WTC11 (cell line): ENCODE measurements at regions not wholly inside any gene's neighbourhood (a gene's known extent, or its start where the extent isn't known, plus 50 kb on each side); places are given as distances from the start of the nearest gene placed in this dataset.

Experiments
- ATAC-seq: fragments of 200-7000 bp; cut with Tn5 transposase; 2 replicates; pipeline ENCODE4 v1.10.0; 2021; ENCODE audit warnings: mild to moderate bottlenecking, moderate library complexity
- CTCF ChIA-PET: fragments of 300-600 bp; sonication (Branson Sonifier 250); formaldehyde crosslinking; loops from one replicate; lab custom pipeline; 2021; ENCODE audit warnings: antibody characterized with exemption; lab: Charles Lee
- POLR2A ChIA-PET: fragments of 350-600 bp; sonication (Branson Sonifier 250); formaldehyde crosslinking; loops from one replicate; lab custom pipeline; 2021; ENCODE audit warnings: antibody characterized with exemption; lab: Charles Lee
- DNase-seq: peaks from one replicate; pipeline ENCODE4 v3.0.0; 2021; ENCODE audit warnings: low spot score
- H3K27ac Mint-ChIP-seq: 2 replicates; pipeline ENCODE4 v1.8.0; 2021; ENCODE audit warnings: mixed read lengths
- H3K27me3 Mint-ChIP-seq: 2 replicates; pipeline ENCODE4 v1.8.0; 2021; ENCODE audit warnings: low read depth, mild to moderate bottlenecking, moderate library complexity, mixed read lengths
- H3K36me3 Mint-ChIP-seq: 2 replicates; pipeline ENCODE4 v1.8.0; 2021; ENCODE audit warnings: mixed read lengths
- H3K4me1 Mint-ChIP-seq: 2 replicates; pipeline ENCODE4 v1.8.0; 2022; ENCODE audit warnings: mixed read lengths
- H3K4me3 Mint-ChIP-seq: 2 replicates; pipeline ENCODE4 v1.8.0; 2021; ENCODE audit warnings: mild to moderate bottlenecking, moderate library complexity, mixed read lengths
- H3K9me3 Mint-ChIP-seq: 2 replicates; pipeline ENCODE4 v1.8.0; 2021; ENCODE audit warnings: mixed read lengths
- ESRRA ChIP-seq: sonication (generic); formaldehyde crosslinking; IDR thresholded peaks from 2 replicates; pipeline ENCODE4 v1.8.1; 2022; ENCODE audit warnings: mild to moderate bottlenecking, missing genetic modification reagents, borderline replicate concordance
- MYBL2 ChIP-seq: sonication (generic); formaldehyde crosslinking; IDR thresholded peaks from 2 replicates; pipeline ENCODE4 v1.8.1; 2023; ENCODE audit warnings: mild to moderate bottlenecking, moderate library complexity, missing genetic modification reagents
- NR1H2 ChIP-seq: sonication (generic); formaldehyde crosslinking; IDR thresholded peaks from 2 replicates; pipeline ENCODE4 v1.9.0; 2021; ENCODE audit warnings: mild to moderate bottlenecking, moderate library complexity, missing genetic modification reagents
- SMAD3 ChIP-seq: sonication (generic); formaldehyde crosslinking; IDR thresholded peaks from 2 replicates; pipeline ENCODE4 v1.8.0; 2022; ENCODE audit warnings: missing genetic modification reagents, mild to moderate bottlenecking, borderline replicate concordance
- ZBTB21 ChIP-seq: sonication (generic); formaldehyde crosslinking; IDR thresholded peaks from 2 replicates; pipeline ENCODE4 v1.8.1; 2023; ENCODE audit warnings: mild to moderate bottlenecking, missing genetic modification reagents, borderline replicate concordance
- ZNF138 ChIP-seq: sonication (generic); formaldehyde crosslinking; conservative IDR thresholded peaks from 2 replicates; pipeline ENCODE4 v1.8.1; 2022; ENCODE audit warnings: mild to moderate bottlenecking, moderate library complexity, missing genetic modification reagents
- ZNF671 ChIP-seq: fragments of 250-450 bp; sonication (Bioruptor Pico); IDR thresholded peaks from 2 replicates; pipeline ENCODE4 v1.8.0; 2021; ENCODE audit warnings: mild to moderate bottlenecking
- TF ChIP-seq, protein P1 (sequence below): sonication (generic); formaldehyde crosslinking; IDR thresholded peaks from 2 replicates; pipeline ENCODE4 v1.8.1; 2022; ENCODE audit warnings: missing genetic modification reagents, borderline replicate concordance
- TF ChIP-seq, protein P2 (sequence below): sonication (generic); formaldehyde crosslinking; IDR thresholded peaks from 2 replicates; pipeline ENCODE4 v1.8.1; 2022; ENCODE audit warnings: low read depth, mild to moderate bottlenecking, moderate library complexity, missing genetic modification reagents, borderline replicate concordance
- TF ChIP-seq, protein P3 (sequence below): sonication (generic); formaldehyde crosslinking; IDR thresholded peaks from 2 replicates; pipeline ENCODE4 v1.8.0; 2023; ENCODE audit warnings: missing genetic modification reagents, mild to moderate bottlenecking, borderline replicate concordance
- TF ChIP-seq, protein P4 (sequence below): sonication (generic); formaldehyde crosslinking; conservative IDR thresholded peaks from 2 replicates; pipeline ENCODE4 v1.8.1; 2023; ENCODE audit warnings: mild to moderate bottlenecking, low read depth, missing genetic modification reagents, moderate library complexity
- TF ChIP-seq, protein P5 (sequence below): fragments of 250-450 bp; sonication (Bioruptor Pico); IDR thresholded peaks from 2 replicates; pipeline ENCODE4 v1.9.0; 2021; ENCODE audit warnings: mild to moderate bottlenecking
- TF ChIP-seq, protein P6 (sequence below): sonication (generic); formaldehyde crosslinking; IDR thresholded peaks from 2 replicates; pipeline ENCODE4 v1.8.1; 2023; ENCODE audit warnings: mild to moderate bottlenecking, moderate library complexity, missing genetic modification reagents
- TF ChIP-seq, protein P7 (sequence below): fragments of 200-600 bp; IDR thresholded peaks from 2 replicates; pipeline ENCODE4 v1.8.0; 2022; ENCODE audit warnings: antibody characterized with exemption

DNA sequence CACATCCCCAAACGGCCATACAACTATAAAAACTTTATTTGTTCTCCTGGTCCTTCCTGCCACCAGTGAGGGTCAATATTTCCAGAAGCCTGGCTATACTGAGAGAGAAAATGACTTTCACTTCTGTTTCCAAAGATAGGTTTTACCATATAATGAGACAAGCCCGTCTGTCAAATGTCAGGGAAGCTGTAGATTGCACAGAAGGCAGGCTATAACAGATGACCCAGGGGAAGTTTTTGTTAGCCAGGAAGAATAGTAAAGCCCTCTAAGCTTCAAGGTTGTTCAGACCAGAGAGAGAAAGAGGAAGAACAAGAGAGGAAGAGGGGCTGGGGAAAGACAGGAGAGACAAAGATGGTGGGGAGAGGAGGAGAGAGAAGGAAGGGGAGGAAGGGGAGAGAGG lies 217.5 kb downstream of the GBA3 start (continued):
- TF ChIP-seq, protein P1, sequence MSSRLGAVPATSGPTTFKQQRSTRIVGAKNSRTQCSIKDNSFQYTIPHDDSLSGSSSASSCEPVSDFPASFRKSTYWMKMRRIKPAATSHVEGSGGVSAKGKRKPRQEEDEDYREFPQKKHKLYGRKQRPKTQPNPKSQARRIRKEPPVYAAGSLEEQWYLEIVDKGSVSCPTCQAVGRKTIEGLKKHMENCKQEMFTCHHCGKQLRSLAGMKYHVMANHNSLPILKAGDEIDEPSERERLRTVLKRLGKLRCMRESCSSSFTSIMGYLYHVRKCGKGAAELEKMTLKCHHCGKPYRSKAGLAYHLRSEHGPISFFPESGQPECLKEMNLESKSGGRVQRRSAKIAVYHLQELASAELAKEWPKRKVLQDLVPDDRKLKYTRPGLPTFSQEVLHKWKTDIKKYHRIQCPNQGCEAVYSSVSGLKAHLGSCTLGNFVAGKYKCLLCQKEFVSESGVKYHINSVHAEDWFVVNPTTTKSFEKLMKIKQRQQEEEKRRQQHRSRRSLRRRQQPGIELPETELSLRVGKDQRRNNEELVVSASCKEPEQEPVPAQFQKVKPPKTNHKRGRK = no peak
- TF ChIP-seq SMAD3 (CRISPR knock-in tag) (no peak), ZNF138 (no peak), ZNF671 (no peak)
- TF ChIP-seq, protein P2, sequence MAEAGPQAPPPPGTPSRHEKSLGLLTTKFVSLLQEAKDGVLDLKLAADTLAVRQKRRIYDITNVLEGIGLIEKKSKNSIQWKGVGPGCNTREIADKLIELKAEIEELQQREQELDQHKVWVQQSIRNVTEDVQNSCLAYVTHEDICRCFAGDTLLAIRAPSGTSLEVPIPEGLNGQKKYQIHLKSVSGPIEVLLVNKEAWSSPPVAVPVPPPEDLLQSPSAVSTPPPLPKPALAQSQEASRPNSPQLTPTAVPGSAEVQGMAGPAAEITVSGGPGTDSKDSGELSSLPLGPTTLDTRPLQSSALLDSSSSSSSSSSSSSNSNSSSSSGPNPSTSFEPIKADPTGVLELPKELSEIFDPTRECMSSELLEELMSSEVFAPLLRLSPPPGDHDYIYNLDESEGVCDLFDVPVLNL (CRISPR knock-in tag) = no peak

DNA sequence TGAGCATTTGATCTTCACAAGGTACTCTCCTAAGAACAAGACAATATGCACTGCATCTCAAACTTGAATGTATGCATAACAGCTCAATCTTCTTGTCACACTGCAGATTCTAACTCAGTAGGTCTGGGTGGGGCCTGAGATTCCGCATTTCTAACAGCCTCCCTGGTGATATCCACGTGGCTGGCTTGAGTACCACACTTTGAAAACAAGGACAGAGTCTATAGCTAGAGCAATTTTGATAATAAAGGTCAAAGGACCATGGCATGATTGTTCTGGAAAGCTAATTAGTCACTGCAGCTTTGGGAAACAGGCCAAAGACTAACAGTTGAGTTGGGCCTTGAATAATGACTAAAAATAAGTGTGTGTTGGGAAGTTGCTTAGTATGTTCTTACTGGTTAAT lies 213.3 kb downstream of the GBA3 start:
- POLR2A ChIA-PET = no interaction called here
- Mint-ChIP-seq H3K36me3 (no peaks in the 10 kb centered on the region), H3K9me3 (peaks cover 20% of the 10 kb centered on the region), H3K27ac (no peak overlapping the region), H3K4me3 (no peak overlapping the region), H3K27me3 (no peaks in the 10 kb centered on the region; the same call in 1 of the 2 replicates), H3K4me1 (no peaks in the 10 kb centered on the region)
- DNase-seq (no peak), ATAC-seq (no peak)
- CTCF ChIA-PET = interaction anchor here (1.1 kb wide), 1 partner anchor 9 kb away, joined by 11 read pairs; no protein-coding TSS in a partner anchor
- TF ChIP-seq, protein P3, sequence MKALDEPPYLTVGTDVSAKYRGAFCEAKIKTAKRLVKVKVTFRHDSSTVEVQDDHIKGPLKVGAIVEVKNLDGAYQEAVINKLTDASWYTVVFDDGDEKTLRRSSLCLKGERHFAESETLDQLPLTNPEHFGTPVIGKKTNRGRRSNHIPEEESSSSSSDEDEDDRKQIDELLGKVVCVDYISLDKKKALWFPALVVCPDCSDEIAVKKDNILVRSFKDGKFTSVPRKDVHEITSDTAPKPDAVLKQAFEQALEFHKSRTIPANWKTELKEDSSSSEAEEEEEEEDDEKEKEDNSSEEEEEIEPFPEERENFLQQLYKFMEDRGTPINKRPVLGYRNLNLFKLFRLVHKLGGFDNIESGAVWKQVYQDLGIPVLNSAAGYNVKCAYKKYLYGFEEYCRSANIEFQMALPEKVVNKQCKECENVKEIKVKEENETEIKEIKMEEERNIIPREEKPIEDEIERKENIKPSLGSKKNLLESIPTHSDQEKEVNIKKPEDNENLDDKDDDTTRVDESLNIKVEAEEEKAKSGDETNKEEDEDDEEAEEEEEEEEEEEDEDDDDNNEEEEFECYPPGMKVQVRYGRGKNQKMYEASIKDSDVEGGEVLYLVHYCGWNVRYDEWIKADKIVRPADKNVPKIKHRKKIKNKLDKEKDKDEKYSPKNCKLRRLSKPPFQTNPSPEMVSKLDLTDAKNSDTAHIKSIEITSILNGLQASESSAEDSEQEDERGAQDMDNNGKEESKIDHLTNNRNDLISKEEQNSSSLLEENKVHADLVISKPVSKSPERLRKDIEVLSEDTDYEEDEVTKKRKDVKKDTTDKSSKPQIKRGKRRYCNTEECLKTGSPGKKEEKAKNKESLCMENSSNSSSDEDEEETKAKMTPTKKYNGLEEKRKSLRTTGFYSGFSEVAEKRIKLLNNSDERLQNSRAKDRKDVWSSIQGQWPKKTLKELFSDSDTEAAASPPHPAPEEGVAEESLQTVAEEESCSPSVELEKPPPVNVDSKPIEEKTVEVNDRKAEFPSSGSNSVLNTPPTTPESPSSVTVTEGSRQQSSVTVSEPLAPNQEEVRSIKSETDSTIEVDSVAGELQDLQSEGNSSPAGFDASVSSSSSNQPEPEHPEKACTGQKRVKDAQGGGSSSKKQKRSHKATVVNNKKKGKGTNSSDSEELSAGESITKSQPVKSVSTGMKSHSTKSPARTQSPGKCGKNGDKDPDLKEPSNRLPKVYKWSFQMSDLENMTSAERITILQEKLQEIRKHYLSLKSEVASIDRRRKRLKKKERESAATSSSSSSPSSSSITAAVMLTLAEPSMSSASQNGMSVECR (CRISPR knock-in tag) = no peak
- TF ChIP-seq NR1H2 (CRISPR knock-in tag) = no peak
- no peak for TF ChIP-seq ESRRA (CRISPR knock-in tag)

DNA sequence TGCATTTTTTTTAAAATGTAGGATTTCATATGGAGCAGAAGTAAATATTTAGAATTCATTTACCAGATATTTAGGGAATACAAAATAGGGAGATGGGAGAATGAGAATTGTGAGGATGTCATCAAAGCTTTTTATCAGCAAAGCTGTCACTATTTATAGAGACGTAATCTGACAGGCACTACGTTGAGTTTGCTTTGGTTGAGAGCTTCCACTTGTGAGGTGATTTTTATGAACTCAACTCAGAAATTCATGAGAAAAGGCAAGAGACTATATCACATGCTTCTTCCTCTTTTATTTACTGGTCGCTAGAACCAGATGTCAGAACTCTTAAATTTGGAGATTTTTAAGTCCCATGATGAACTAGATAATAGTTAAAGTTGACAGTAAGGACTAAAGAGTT lies 211.2 kb downstream of the GBA3 start:
- ChIA-PET POLR2A (no interaction called here), CTCF (no interaction called here)
- Mint-ChIP-seq H3K27me3 (no peaks in the 10 kb centered on the region; the same call in 1 of the 2 replicates), H3K9me3 (peaks cover 9% of the 10 kb centered on the region), H3K4me1 (no peaks in the 10 kb centered on the region), H3K27ac (no peak overlapping the region), H3K4me3 (no peak overlapping the region), H3K36me3 (no peaks in the 10 kb centered on the region)
- ATAC-seq (no peak), DNase-seq (no peak)
- TF ChIP-seq, protein P4, sequence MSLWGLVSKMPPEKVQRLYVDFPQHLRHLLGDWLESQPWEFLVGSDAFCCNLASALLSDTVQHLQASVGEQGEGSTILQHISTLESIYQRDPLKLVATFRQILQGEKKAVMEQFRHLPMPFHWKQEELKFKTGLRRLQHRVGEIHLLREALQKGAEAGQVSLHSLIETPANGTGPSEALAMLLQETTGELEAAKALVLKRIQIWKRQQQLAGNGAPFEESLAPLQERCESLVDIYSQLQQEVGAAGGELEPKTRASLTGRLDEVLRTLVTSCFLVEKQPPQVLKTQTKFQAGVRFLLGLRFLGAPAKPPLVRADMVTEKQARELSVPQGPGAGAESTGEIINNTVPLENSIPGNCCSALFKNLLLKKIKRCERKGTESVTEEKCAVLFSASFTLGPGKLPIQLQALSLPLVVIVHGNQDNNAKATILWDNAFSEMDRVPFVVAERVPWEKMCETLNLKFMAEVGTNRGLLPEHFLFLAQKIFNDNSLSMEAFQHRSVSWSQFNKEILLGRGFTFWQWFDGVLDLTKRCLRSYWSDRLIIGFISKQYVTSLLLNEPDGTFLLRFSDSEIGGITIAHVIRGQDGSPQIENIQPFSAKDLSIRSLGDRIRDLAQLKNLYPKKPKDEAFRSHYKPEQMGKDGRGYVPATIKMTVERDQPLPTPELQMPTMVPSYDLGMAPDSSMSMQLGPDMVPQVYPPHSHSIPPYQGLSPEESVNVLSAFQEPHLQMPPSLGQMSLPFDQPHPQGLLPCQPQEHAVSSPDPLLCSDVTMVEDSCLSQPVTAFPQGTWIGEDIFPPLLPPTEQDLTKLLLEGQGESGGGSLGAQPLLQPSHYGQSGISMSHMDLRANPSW (CRISPR knock-in tag) = no peak
- no peak for TF ChIP-seq MYBL2 (CRISPR knock-in tag)
- TF ChIP-seq, protein P5, sequence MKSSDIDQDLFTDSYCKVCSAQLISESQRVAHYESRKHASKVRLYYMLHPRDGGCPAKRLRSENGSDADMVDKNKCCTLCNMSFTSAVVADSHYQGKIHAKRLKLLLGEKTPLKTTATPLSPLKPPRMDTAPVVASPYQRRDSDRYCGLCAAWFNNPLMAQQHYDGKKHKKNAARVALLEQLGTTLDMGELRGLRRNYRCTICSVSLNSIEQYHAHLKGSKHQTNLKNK (CRISPR knock-in tag) = no peak
- TF ChIP-seq, protein P6, sequence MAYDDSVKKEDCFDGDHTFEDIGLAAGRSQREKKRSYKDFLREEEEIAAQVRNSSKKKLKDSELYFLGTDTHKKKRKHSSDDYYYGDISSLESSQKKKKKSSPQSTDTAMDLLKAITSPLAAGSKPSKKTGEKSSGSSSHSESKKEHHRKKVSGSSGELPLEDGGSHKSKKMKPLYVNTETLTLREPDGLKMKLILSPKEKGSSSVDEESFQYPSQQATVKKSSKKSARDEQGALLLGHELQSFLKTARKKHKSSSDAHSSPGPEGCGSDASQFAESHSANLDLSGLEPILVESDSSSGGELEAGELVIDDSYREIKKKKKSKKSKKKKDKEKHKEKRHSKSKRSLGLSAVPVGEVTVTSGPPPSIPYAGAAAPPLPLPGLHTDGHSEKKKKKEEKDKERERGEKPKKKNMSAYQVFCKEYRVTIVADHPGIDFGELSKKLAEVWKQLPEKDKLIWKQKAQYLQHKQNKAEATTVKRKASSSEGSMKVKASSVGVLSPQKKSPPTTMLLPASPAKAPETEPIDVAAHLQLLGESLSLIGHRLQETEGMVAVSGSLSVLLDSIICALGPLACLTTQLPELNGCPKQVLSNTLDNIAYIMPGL (CRISPR knock-in tag) = no peak
- TF ChIP-seq, protein P7, sequence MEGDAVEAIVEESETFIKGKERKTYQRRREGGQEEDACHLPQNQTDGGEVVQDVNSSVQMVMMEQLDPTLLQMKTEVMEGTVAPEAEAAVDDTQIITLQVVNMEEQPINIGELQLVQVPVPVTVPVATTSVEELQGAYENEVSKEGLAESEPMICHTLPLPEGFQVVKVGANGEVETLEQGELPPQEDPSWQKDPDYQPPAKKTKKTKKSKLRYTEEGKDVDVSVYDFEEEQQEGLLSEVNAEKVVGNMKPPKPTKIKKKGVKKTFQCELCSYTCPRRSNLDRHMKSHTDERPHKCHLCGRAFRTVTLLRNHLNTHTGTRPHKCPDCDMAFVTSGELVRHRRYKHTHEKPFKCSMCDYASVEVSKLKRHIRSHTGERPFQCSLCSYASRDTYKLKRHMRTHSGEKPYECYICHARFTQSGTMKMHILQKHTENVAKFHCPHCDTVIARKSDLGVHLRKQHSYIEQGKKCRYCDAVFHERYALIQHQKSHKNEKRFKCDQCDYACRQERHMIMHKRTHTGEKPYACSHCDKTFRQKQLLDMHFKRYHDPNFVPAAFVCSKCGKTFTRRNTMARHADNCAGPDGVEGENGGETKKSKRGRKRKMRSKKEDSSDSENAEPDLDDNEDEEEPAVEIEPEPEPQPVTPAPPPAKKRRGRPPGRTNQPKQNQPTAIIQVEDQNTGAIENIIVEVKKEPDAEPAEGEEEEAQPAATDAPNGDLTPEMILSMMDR = no peak
- TF ChIP-seq ZBTB21 (CRISPR knock-in tag) = no peak
- TF ChIP-seq ZNF671 = no peak
